ENCODE measurements at regions not wholly inside any gene's neighbourhood (a gene's known extent, or its start where the extent isn't known, plus 50 kb on each side); places are given as distances from the start of the nearest gene placed in this dataset.

DNA sequence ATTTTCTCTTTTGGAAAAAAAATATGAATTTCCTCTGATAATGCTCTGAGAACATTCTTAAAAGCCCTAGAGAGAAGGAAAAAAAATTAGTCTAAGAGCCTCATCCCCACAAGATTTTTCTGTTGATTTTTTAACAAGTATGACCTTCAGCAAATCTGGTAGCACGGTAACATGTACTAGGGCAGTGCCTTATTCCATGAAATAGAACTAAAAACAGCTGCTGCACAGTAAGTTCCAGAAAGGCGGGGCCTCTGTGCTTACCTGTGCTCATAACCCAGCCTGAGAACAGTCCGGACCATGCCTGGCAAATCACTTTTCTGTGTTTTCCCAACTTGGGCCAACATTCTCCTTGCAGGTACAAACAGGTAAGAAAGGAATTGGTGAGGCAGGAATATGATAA lies 519.1 kb upstream of the AKR1E2 start:
- H3K4me3 ChIP-seq = no peak overlapping the region
- H3K4me1 ChIP-seq = peaks cover 0 to 15% (median 5%) of the 10 kb centered on the region in 4 donors
- no peak for DNase-seq
- no peak overlapping the region for H3K27ac ChIP-seq
- no peaks in the 10 kb centered on the region for H3K36me3 ChIP-seq
- H3K27me3 ChIP-seq = no peaks in the 10 kb centered on the region
- H3K9me3 ChIP-seq = no peaks in the 10 kb centered on the region
- intact Hi-C loops (cut with DNase I; ENCODE audit: low total_unique reads) = no loop called here
- TF ChIP-seq CTCF (IDR thresholded peaks at IDR 0.05) = no peak

- Histone ChIP-seq H3K27me3 (no peaks in the 10 kb centered on the region), H3K27ac (no peak overlapping the region), H3K36me3 (no peaks in the 10 kb centered on the region), H3K4me3 (no peak overlapping the region), H3K9me3 (no peaks in the 10 kb centered on the region), H3K4me1 (peaks cover 0 to 14% (median 5%) of the 10 kb centered on the region in 4 donors)
- no peak for TF ChIP-seq CTCF (IDR thresholded peaks at IDR 0.05)
- intact Hi-C loops (cut with DNase I; ENCODE audit: low total_unique reads) = no loop called here
- DNase-seq = no peak
Measured at GRCh38 chr10:4303045-4303444, 518.0 kb upstream of the KLF6 start.

DNA sequence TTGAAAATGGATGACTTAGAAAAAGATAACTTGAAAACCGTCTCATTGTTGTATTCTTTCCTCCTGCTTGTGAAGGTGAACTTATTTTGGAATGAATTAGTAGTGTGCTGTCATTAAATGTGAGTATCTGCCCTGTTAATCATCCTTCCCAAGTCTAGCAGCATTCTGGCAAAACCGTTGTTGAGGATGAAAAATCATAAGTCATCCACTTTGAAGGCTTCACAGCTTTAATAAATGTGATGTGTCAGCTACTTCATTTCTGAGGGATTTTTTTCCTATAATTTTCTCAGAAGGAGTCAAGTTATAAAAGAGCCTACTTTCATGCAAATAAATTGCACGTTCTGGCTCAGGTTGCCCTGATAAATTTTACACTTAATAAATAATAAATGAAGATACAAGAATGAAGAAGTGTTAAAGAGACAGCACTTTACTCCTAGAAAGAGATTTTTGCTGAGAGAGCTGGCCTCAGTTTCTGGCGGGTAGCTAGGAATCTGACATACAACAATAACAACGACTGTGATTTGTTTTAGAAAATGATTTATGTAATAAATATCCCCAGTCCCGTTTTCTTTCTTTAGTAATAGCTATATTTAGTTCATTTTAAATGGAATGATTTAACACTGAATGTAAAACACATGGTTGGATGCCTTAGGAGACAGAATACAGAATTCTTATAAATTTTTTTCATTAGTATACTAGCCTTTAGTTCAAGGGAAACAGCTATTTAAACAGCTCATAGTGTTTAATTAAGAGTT lies 516.5 kb upstream of the KLF6 start:
- Histone ChIP-seq H3K36me3 (no peaks in the 10 kb centered on the region), H3K9me3 (no peaks in the 10 kb centered on the region), H3K27me3 (no peaks in the 10 kb centered on the region), H3K27ac (no peak overlapping the region), H3K4me3 (no peak overlapping the region), H3K4me1 (peaks cover 0 to 1% (median 0%) of the 10 kb centered on the region in 4 donors)
- intact Hi-C loops (cut with DNase I; ENCODE audit: low total_unique reads) = no loop called here
- DNase-seq = no peak
- no peak for TF ChIP-seq CTCF (IDR thresholded peaks at IDR 0.05)

- no peak for DNase-seq
- Histone ChIP-seq H3K9me3 (no peaks in the 10 kb centered on the region), H3K27me3 (no peaks in the 10 kb centered on the region), H3K27ac (no peak overlapping the region), H3K4me1 (peaks cover 0 to 11% (median 2%) of the 10 kb centered on the region in 4 donors), H3K36me3 (no peaks in the 10 kb centered on the region), H3K4me3 (no peak overlapping the region)
- intact Hi-C loops (cut with DNase I; ENCODE audit: low total_unique reads) = no loop called here
- TF ChIP-seq CTCF (IDR thresholded peaks at IDR 0.05) = no peak
Measured at GRCh38 chr10:4296161-4296560, 511.2 kb upstream of the KLF6 start.

DNA sequence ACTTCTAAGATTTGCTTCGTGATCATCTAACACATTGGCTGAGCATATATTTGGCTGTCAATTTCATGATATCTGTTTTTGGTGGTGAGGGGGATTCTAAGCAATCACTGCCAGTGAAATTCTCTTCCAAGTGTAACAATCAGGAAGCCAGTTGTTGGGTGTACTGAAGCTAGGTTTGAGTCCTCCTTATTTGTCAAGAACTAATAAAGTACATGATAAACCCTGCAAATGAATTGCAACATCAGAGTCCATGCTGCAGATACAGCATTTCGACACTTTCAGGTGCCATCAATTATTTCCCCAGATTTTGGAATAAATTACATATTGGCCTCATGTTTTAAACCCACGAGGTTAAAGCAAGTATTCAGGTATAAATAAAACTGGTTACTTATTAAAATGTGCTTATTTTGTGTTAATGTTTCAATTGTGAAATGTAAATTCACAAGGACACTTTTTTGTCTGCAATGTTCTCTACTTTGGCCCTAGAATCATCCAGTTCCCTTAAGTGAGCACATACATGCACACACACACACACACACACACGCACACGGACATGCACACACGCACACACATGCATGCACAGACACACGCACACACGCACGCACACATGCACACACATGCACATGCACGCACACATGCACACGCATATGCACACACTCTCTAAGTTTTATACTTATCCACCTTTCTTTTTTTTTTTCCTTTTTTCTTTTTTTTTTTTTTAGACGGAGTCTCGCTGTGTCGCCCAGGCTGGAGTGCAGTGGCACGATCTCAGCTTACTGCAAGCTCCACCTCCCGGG lies 510.2 kb upstream of the KLF6 start:
- DNase-seq = no peak
- no peak for TF ChIP-seq CTCF (IDR thresholded peaks at IDR 0.05)
- no peaks in the 10 kb centered on the region for H3K27me3 ChIP-seq
- no peaks in the 10 kb centered on the region for H3K9me3 ChIP-seq
- intact Hi-C loops (cut with DNase I; ENCODE audit: low total_unique reads) = no loop called here
- peaks cover 0 to 15% (median 2%) of the 10 kb centered on the region in 4 donors for H3K4me1 ChIP-seq
- no peaks in the 10 kb centered on the region for H3K36me3 ChIP-seq
- no peak overlapping the region for H3K4me3 ChIP-seq
- no peak overlapping the region for H3K27ac ChIP-seq
